Endothelial cell of umbilical vein (primary cell): ENCODE measurements at regions not wholly inside any gene's neighbourhood (a gene's known extent, or its start where the extent isn't known, plus 50 kb on each side); places are given as distances from the start of the nearest gene placed in this dataset.

Source experiments
- BruUV-seq: library from RNA; stranded (reverse); fragments of 400-500 nt; replicated peaks from 2 replicates; lab custom pipeline; 2021; lab: Mats Ljungman, UMichigan
- CTCF ChIA-PET: fragments of 300-600, 350-600 bp; sonication (Branson Sonifier 250); formaldehyde crosslinking; loops from one replicate; lab custom pipeline; 2021; ENCODE audit warnings: antibody characterized with exemption, inconsistent platforms; lab: Charles Lee
- POLR2A ChIA-PET: fragments of 300-600, 350-600 bp; sonication (Branson Sonifier 250); formaldehyde crosslinking; loops from one replicate; lab custom pipeline; 2021; ENCODE audit warnings: antibody characterized with exemption, inconsistent platforms; lab: Charles Lee
- DNase-seq: peaks from one replicate; pipeline ENCODE4 v3.0.0-alpha.2; 2011; ENCODE audit warnings: low read depth, low spot score
- FAIRE-seq: peaks from 2 replicates; lab custom pipeline; 2011; peaks lifted over from hg19 to GRCh38; lab: Jason Lieb, UNC
- H2AFZ ChIP-seq: 2 replicates; pipeline ENCODE4 v1.6.0; 2012; ENCODE audit warnings: low read depth, low read length, control low read depth, inconsistent platforms
- H3K27ac ChIP-seq: 2 replicates; pipeline ENCODE4 v1.5.1; 2011; ENCODE audit warnings: low read depth, mild to moderate bottlenecking, control low read depth, low read length, moderate library complexity; ENCODE audit not compliant: insufficient read depth
- H3K27me3 ChIP-seq, 2 experiments: 2 replicates each; pipeline versions ENCODE4 v1.6.0 to v1.6.1; 2011; ENCODE audit warnings: low read length in 2 of 2, mixed read lengths in 1 of 2; ENCODE audit not compliant: control insufficient read depth in 2 of 2, insufficient read depth in 2 of 2
- H3K36me3 ChIP-seq, 2 experiments: 2 replicates in 1 of 2; 3 replicates in 1 of 2; pipeline ENCODE4 v1.5.1; 2011; ENCODE audit warnings: low read length in 2 of 2, mild to moderate bottlenecking in 1 of 2, moderate library complexity in 1 of 2; ENCODE audit not compliant: control insufficient read depth in 2 of 2, insufficient read depth in 2 of 2; ENCODE audit errors: extremely low read depth in 1 of 2
- H3K4me1 ChIP-seq: 3 replicates; pipeline ENCODE4 v1.5.1; 2011; ENCODE audit warnings: mild to moderate bottlenecking, low read length; ENCODE audit not compliant: control insufficient read depth, insufficient read depth; ENCODE audit errors: extremely low read depth
- H3K4me2 ChIP-seq: 2 replicates; pipeline ENCODE4 v1.6.1; 2011; ENCODE audit warnings: low read length, control low read depth, mixed read lengths; ENCODE audit not compliant: insufficient read depth
- H3K4me3 ChIP-seq, 3 experiments: fragments of 200-600 bp in 1 of 3; sonication (generic), shearing (Covaris generic) in 1 of 3; replicated peaks in 1 of 3; 2 replicates each; pipeline ENCODE4 v1.5.1; 2011 to 2016; ENCODE audit warnings: control low read depth in 3 of 3, low read length in 3 of 3, mild to moderate bottlenecking in 2 of 3, inconsistent platforms in 1 of 3, low read depth in 1 of 3, moderate library complexity in 1 of 3; ENCODE audit not compliant: insufficient read depth in 1 of 3
- H3K79me2 ChIP-seq: 2 replicates; pipeline ENCODE4 v1.6.0; 2012; ENCODE audit warnings: low read length, inconsistent platforms; ENCODE audit not compliant: control insufficient read depth, insufficient read depth
- H3K9ac ChIP-seq: replicated peaks from 2 replicates; pipeline ENCODE3; 2011; ENCODE audit warnings: low read length, control low read depth; ENCODE audit not compliant: insufficient read depth; ENCODE audit errors: extremely low read depth
- H3K9me1 ChIP-seq: replicated peaks from 3 replicates; pipeline ENCODE4 v1.6.0; 2011; ENCODE audit warnings: mild to moderate bottlenecking, low read length; ENCODE audit not compliant: control insufficient read depth, insufficient read depth; ENCODE audit errors: extremely low read depth
- H3K9me3 ChIP-seq: replicated peaks from 2 replicates; pipeline ENCODE4 v1.5.1; 2012; ENCODE audit warnings: low read length, inconsistent platforms; ENCODE audit not compliant: control insufficient read depth, insufficient read depth
- H4K20me1 ChIP-seq: replicated peaks from 2 replicates; pipeline ENCODE3; 2011; ENCODE audit warnings: mild to moderate bottlenecking, low read length; ENCODE audit not compliant: control insufficient read depth, insufficient read depth; ENCODE audit errors: extremely low read depth
- CTCF ChIP-seq, 2 donors: IDR thresholded peaks; 1 replicate in 1 of 2; 2 replicates in 1 of 2; pipeline ENCODE4 v1.5.1; 2011; ENCODE audit warnings: low read length in 2 of 2, mild to moderate bottlenecking in 2 of 2, moderate library complexity in 2 of 2, control low read depth in 1 of 2, inconsistent platforms in 1 of 2, low read depth in 1 of 2; ENCODE audit not compliant: insufficient read depth in 1 of 2; ENCODE audit errors: extremely low read depth in 1 of 2
- EZH2 ChIP-seq: IDR thresholded peaks from 2 replicates; pipeline ENCODE4 v1.6.1; 2012; ENCODE audit warnings: borderline replicate concordance, low read depth, mild to moderate bottlenecking, moderate library complexity, low read length, inconsistent platforms; ENCODE audit not compliant: severe bottlenecking
- FOS ChIP-seq: IDR thresholded peaks from 2 replicates; pipeline ENCODE4 v1.6.1; 2011; ENCODE audit warnings: mild to moderate bottlenecking, low read length, moderate library complexity, borderline replicate concordance; ENCODE audit not compliant: insufficient read depth
- GATA2 ChIP-seq: IDR thresholded peaks from 2 replicates; pipeline ENCODE4 v1.7.0; 2011; ENCODE audit warnings: low read depth, mild to moderate bottlenecking, moderate library complexity, mixed read lengths, low read length; ENCODE audit not compliant: insufficient read length, insufficient read depth
- JUN ChIP-seq: IDR thresholded peaks from 2 replicates; pipeline ENCODE4 v1.6.1; 2011; ENCODE audit warnings: borderline replicate concordance, low read depth; ENCODE audit not compliant: insufficient read length, insufficient read depth
- MYC ChIP-seq: IDR thresholded peaks from one replicate; pipeline ENCODE4 v1.6.1; 2011; ENCODE audit warnings: mild to moderate bottlenecking, low read depth, low read length
- POLR2A ChIP-seq: IDR thresholded peaks from 2 replicates; pipeline ENCODE4 v1.6.1; 2012; ENCODE audit warnings: low read depth, mild to moderate bottlenecking, control low read depth, low read length
- POLR2AphosphoS5 ChIP-seq: IDR thresholded peaks from 2 replicates; pipeline ENCODE4 v1.6.1; 2012; ENCODE audit warnings: low read depth, mild to moderate bottlenecking, control low read depth, low read length, moderate library complexity; ENCODE audit not compliant: insufficient read depth
- dilution Hi-C: fragments of 300-500 bp; cut with MboI; formaldehyde crosslinking; loops from one replicate; pipeline ENCODE4 v1.15.0; 2019; ENCODE audit warnings: low sequenced_read_pairs; ENCODE audit not compliant: extremely low pct_ligation_motif_present
- intact Hi-C: fragments of 100-400 bp; cut with micrococcal nuclease; formaldehyde crosslinking; loops from one replicate; pipeline ENCODE4 v1.10.0; 2022
- TF ChIP-seq, protein P1 (sequence below): IDR thresholded peaks from 2 replicates; pipeline ENCODE4 v1.6.1; 2011; ENCODE audit not compliant: insufficient read depth, insufficient read length

GRCh38 chr10:130923596-130923995, 387.9 kb downstream of the TCERG1L start:
- DNase-seq: no peak
- H3K4me3 ChIP-seq: no peak overlapping the region
- no peak overlapping the region for H3K27ac ChIP-seq
- no peaks in the 10 kb centered on the region for H3K9me1 ChIP-seq
- H3K9ac ChIP-seq: no peak overlapping the region
- H3K36me3 ChIP-seq: no peaks in the 10 kb centered on the region
- intact Hi-C loops: no loop called here
- no peak overlapping the region for H3K4me2 ChIP-seq
- TF ChIP-seq MYC (no peak), POLR2AphosphoS5 (no peak), EZH2 (no peak), JUN (no peak), POLR2A (no peak), CTCF (IDR thresholded peaks at IDR 0.05; ENCODE audit: extremely low read depth in 1 of 2, insufficient read depth in 1 of 2, low read depth in 1 of 2, low read length in 2 of 2) (no peak), FOS (no peak), GATA2 (no peak)
- TF ChIP-seq, protein P1, sequence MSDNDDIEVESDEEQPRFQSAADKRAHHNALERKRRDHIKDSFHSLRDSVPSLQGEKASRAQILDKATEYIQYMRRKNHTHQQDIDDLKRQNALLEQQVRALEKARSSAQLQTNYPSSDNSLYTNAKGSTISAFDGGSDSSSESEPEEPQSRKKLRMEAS: no peak
- H3K79me2 ChIP-seq: no peaks in the 10 kb centered on the region
- no TSS peak for BruUV-seq
- dilution Hi-C loops: no loop called here
- peaks cover 3% of the 10 kb centered on the region for H3K9me3 ChIP-seq
- no peak for FAIRE-seq
- H2AFZ ChIP-seq: no peak overlapping the region
- ChIA-PET POLR2A (no interaction called here), CTCF (no interaction called here)
- H3K27me3 ChIP-seq: no peaks in the 10 kb centered on the region
- no peaks in the 10 kb centered on the region for H4K20me1 ChIP-seq
- no peaks in the 10 kb centered on the region for H3K4me1 ChIP-seq
